Endothelial cell of umbilical vein (primary cell): ENCODE measurements at regions not wholly inside any gene's neighbourhood (a gene's known extent, or its start where the extent isn't known, plus 50 kb on each side); places are given as distances from the start of the nearest gene placed in this dataset.

Experiments used
- BruUV-seq: library from RNA; stranded (reverse); fragments of 400-500 nt; replicated peaks from 2 replicates; lab custom pipeline; 2021; lab: Mats Ljungman, UMichigan
- CTCF ChIA-PET: fragments of 300-600, 350-600 bp; sonication (Branson Sonifier 250); formaldehyde crosslinking; loops from one replicate; lab custom pipeline; 2021; ENCODE audit warnings: antibody characterized with exemption, inconsistent platforms; lab: Charles Lee
- POLR2A ChIA-PET: fragments of 300-600, 350-600 bp; sonication (Branson Sonifier 250); formaldehyde crosslinking; loops from one replicate; lab custom pipeline; 2021; ENCODE audit warnings: antibody characterized with exemption, inconsistent platforms; lab: Charles Lee
- DNase-seq: peaks from one replicate; pipeline ENCODE4 v3.0.0-alpha.2; 2011; ENCODE audit warnings: low read depth, low spot score
- FAIRE-seq: peaks from 2 replicates; lab custom pipeline; 2011; peaks lifted over from hg19 to GRCh38; lab: Jason Lieb, UNC
- H2AFZ ChIP-seq: 2 replicates; pipeline ENCODE4 v1.6.0; 2012; ENCODE audit warnings: low read depth, low read length, control low read depth, inconsistent platforms
- H3K27ac ChIP-seq: 2 replicates; pipeline ENCODE4 v1.5.1; 2011; ENCODE audit warnings: low read depth, mild to moderate bottlenecking, control low read depth, low read length, moderate library complexity; ENCODE audit not compliant: insufficient read depth
- H3K27me3 ChIP-seq, 2 experiments: 2 replicates each; pipeline versions ENCODE4 v1.6.0 to v1.6.1; 2011; ENCODE audit warnings: low read length in 2 of 2, mixed read lengths in 1 of 2; ENCODE audit not compliant: control insufficient read depth in 2 of 2, insufficient read depth in 2 of 2
- H3K36me3 ChIP-seq, 2 experiments: 2 replicates in 1 of 2; 3 replicates in 1 of 2; pipeline ENCODE4 v1.5.1; 2011; ENCODE audit warnings: low read length in 2 of 2, mild to moderate bottlenecking in 1 of 2, moderate library complexity in 1 of 2; ENCODE audit not compliant: control insufficient read depth in 2 of 2, insufficient read depth in 2 of 2; ENCODE audit errors: extremely low read depth in 1 of 2
- H3K4me1 ChIP-seq: 3 replicates; pipeline ENCODE4 v1.5.1; 2011; ENCODE audit warnings: mild to moderate bottlenecking, low read length; ENCODE audit not compliant: control insufficient read depth, insufficient read depth; ENCODE audit errors: extremely low read depth
- H3K4me2 ChIP-seq: 2 replicates; pipeline ENCODE4 v1.6.1; 2011; ENCODE audit warnings: low read length, control low read depth, mixed read lengths; ENCODE audit not compliant: insufficient read depth
- H3K4me3 ChIP-seq, 3 experiments: fragments of 200-600 bp in 1 of 3; sonication (generic), shearing (Covaris generic) in 1 of 3; replicated peaks in 1 of 3; 2 replicates each; pipeline ENCODE4 v1.5.1; 2011 to 2016; ENCODE audit warnings: control low read depth in 3 of 3, low read length in 3 of 3, mild to moderate bottlenecking in 2 of 3, inconsistent platforms in 1 of 3, low read depth in 1 of 3, moderate library complexity in 1 of 3; ENCODE audit not compliant: insufficient read depth in 1 of 3
- H3K79me2 ChIP-seq: 2 replicates; pipeline ENCODE4 v1.6.0; 2012; ENCODE audit warnings: low read length, inconsistent platforms; ENCODE audit not compliant: control insufficient read depth, insufficient read depth
- H3K9ac ChIP-seq: replicated peaks from 2 replicates; pipeline ENCODE3; 2011; ENCODE audit warnings: low read length, control low read depth; ENCODE audit not compliant: insufficient read depth; ENCODE audit errors: extremely low read depth
- H3K9me1 ChIP-seq: replicated peaks from 3 replicates; pipeline ENCODE4 v1.6.0; 2011; ENCODE audit warnings: mild to moderate bottlenecking, low read length; ENCODE audit not compliant: control insufficient read depth, insufficient read depth; ENCODE audit errors: extremely low read depth
- H3K9me3 ChIP-seq: replicated peaks from 2 replicates; pipeline ENCODE4 v1.5.1; 2012; ENCODE audit warnings: low read length, inconsistent platforms; ENCODE audit not compliant: control insufficient read depth, insufficient read depth
- H4K20me1 ChIP-seq: replicated peaks from 2 replicates; pipeline ENCODE3; 2011; ENCODE audit warnings: mild to moderate bottlenecking, low read length; ENCODE audit not compliant: control insufficient read depth, insufficient read depth; ENCODE audit errors: extremely low read depth
- EZH2 ChIP-seq: IDR thresholded peaks from 2 replicates; pipeline ENCODE4 v1.6.1; 2012; ENCODE audit warnings: borderline replicate concordance, low read depth, mild to moderate bottlenecking, moderate library complexity, low read length, inconsistent platforms; ENCODE audit not compliant: severe bottlenecking
- GATA2 ChIP-seq: IDR thresholded peaks from 2 replicates; pipeline ENCODE4 v1.7.0; 2011; ENCODE audit warnings: low read depth, mild to moderate bottlenecking, moderate library complexity, mixed read lengths, low read length; ENCODE audit not compliant: insufficient read length, insufficient read depth
- JUN ChIP-seq: IDR thresholded peaks from 2 replicates; pipeline ENCODE4 v1.6.1; 2011; ENCODE audit warnings: borderline replicate concordance, low read depth; ENCODE audit not compliant: insufficient read length, insufficient read depth
- MYC ChIP-seq: IDR thresholded peaks from one replicate; pipeline ENCODE4 v1.6.1; 2011; ENCODE audit warnings: mild to moderate bottlenecking, low read depth, low read length
- POLR2A ChIP-seq: IDR thresholded peaks from 2 replicates; pipeline ENCODE4 v1.6.1; 2012; ENCODE audit warnings: low read depth, mild to moderate bottlenecking, control low read depth, low read length
- POLR2AphosphoS5 ChIP-seq: IDR thresholded peaks from 2 replicates; pipeline ENCODE4 v1.6.1; 2012; ENCODE audit warnings: low read depth, mild to moderate bottlenecking, control low read depth, low read length, moderate library complexity; ENCODE audit not compliant: insufficient read depth
- dilution Hi-C: fragments of 300-500 bp; cut with MboI; formaldehyde crosslinking; loops from one replicate; pipeline ENCODE4 v1.15.0; 2019; ENCODE audit warnings: low sequenced_read_pairs; ENCODE audit not compliant: extremely low pct_ligation_motif_present
- intact Hi-C: fragments of 100-400 bp; cut with micrococcal nuclease; formaldehyde crosslinking; loops from one replicate; pipeline ENCODE4 v1.10.0; 2022
- TF ChIP-seq, protein P1 (sequence below), 2 donors: IDR thresholded peaks; 1 replicate in 1 of 2; 2 replicates in 1 of 2; pipeline ENCODE4 v1.5.1; 2011; ENCODE audit warnings: low read length in 2 of 2, mild to moderate bottlenecking in 2 of 2, moderate library complexity in 2 of 2, control low read depth in 1 of 2, inconsistent platforms in 1 of 2, low read depth in 1 of 2; ENCODE audit not compliant: insufficient read depth in 1 of 2; ENCODE audit errors: extremely low read depth in 1 of 2
- TF ChIP-seq, protein P2 (sequence below): IDR thresholded peaks from 2 replicates; pipeline ENCODE4 v1.6.1; 2011; ENCODE audit not compliant: insufficient read depth, insufficient read length

DNA sequence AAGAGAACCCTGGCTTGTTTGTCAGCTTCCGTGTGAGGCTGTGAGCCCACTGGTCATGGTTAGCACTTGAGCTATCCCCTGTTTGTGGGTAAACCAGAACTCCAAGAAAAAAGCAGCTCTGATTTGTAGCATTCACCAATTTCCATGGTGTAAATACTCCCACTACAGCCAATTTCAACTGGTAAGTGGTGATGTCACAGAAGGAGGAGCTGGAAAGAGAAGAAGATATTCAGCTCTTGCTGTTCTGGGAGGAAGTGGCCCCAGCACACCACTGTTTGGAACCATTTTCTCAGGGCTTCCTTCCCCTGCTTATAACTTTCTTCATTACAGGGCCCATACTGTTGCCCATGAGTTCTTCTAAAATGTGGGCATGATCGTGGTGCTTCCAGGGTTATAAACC, 500.1 kb upstream of the ZMIZ1 start:
- no peaks in the 10 kb centered on the region for H3K36me3 ChIP-seq
- no TSS peak for BruUV-seq
- H3K4me3 ChIP-seq = no peak overlapping the region
- intact Hi-C loops (no loop called here), dilution Hi-C loops (no loop called here)
- no peak overlapping the region for H3K9ac ChIP-seq
- no peaks in the 10 kb centered on the region for H3K9me1 ChIP-seq
- no peak overlapping the region for H3K4me2 ChIP-seq
- no peak for TF ChIP-seq JUN
- TF ChIP-seq EZH2 = no peak
- TF ChIP-seq GATA2 = no peak
- TF ChIP-seq POLR2AphosphoS5 = no peak
- TF ChIP-seq, protein P1, sequence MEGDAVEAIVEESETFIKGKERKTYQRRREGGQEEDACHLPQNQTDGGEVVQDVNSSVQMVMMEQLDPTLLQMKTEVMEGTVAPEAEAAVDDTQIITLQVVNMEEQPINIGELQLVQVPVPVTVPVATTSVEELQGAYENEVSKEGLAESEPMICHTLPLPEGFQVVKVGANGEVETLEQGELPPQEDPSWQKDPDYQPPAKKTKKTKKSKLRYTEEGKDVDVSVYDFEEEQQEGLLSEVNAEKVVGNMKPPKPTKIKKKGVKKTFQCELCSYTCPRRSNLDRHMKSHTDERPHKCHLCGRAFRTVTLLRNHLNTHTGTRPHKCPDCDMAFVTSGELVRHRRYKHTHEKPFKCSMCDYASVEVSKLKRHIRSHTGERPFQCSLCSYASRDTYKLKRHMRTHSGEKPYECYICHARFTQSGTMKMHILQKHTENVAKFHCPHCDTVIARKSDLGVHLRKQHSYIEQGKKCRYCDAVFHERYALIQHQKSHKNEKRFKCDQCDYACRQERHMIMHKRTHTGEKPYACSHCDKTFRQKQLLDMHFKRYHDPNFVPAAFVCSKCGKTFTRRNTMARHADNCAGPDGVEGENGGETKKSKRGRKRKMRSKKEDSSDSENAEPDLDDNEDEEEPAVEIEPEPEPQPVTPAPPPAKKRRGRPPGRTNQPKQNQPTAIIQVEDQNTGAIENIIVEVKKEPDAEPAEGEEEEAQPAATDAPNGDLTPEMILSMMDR (IDR thresholded peaks at IDR 0.05; ENCODE audit: extremely low read depth in 1 of 2, insufficient read depth in 1 of 2, low read depth in 1 of 2, low read length in 2 of 2) = no peak
- no peak for TF ChIP-seq MYC
- TF ChIP-seq, protein P2, sequence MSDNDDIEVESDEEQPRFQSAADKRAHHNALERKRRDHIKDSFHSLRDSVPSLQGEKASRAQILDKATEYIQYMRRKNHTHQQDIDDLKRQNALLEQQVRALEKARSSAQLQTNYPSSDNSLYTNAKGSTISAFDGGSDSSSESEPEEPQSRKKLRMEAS = no peak
- no peak for TF ChIP-seq POLR2A
- DNase-seq (no peak), FAIRE-seq (no peak)
- H4K20me1 ChIP-seq = no peaks in the 10 kb centered on the region
- ChIA-PET POLR2A (no interaction called here), CTCF (interaction anchor here (0.9 to 1.1 kb wide), 2 partner anchors 14 to 89 kb away, joined by 3 read pairs; no protein-coding TSS in a partner anchor)
- peaks cover 6 to 10% of the 10 kb centered on the region in 2 experiments for H3K27me3 ChIP-seq
- no peaks in the 10 kb centered on the region for H3K4me1 ChIP-seq
- no peaks in the 10 kb centered on the region for H3K79me2 ChIP-seq
- H3K9me3 ChIP-seq = no peaks in the 10 kb centered on the region
- no peak overlapping the region for H3K27ac ChIP-seq
- no peak overlapping the region for H2AFZ ChIP-seq
